LoVo (cell line): ENCODE measurements at regions not wholly inside any gene's neighbourhood (a gene's known extent, or its start where the extent isn't known, plus 50 kb on each side); places are given as distances from the start of the nearest gene placed in this dataset.
A peak's percentile ranks its signal among the peaks of the same experiment; 100 is the strongest.

Experiments used
- DNase-seq: peaks from one replicate; pipeline ENCODE4 v3.0.0-alpha.2; 2016; ENCODE audit warnings: low spot score

GRCh38 chr6:8276148-8276547 is 159.2 kb downstream of the SLC35B3 start:
- DNase-seq: no peak

GRCh38 chr6:8275667-8276066 is 159.7 kb downstream of the SLC35B3 start:
- DNase-seq: no peak

DNA sequence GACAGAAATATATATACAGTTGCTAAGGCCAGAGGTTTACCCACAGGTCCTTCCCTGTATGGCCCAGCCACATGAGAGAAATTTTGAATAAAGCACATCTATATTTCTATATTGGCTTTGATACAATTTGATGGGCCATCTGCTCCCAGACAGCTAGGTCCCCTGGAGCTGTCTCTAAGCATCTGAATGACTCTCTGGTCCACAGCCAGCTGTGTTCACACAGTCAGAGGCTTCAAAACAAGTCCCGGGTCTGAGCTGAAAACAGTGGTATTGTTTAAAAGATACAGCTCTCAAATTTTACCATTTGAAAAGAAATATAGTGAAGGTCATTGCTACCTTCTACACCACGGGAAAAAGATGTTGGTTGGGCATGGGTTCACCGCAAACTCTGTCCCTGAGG is 161.1 kb downstream of the SLC35B3 start:
- no peak for DNase-seq

DNA sequence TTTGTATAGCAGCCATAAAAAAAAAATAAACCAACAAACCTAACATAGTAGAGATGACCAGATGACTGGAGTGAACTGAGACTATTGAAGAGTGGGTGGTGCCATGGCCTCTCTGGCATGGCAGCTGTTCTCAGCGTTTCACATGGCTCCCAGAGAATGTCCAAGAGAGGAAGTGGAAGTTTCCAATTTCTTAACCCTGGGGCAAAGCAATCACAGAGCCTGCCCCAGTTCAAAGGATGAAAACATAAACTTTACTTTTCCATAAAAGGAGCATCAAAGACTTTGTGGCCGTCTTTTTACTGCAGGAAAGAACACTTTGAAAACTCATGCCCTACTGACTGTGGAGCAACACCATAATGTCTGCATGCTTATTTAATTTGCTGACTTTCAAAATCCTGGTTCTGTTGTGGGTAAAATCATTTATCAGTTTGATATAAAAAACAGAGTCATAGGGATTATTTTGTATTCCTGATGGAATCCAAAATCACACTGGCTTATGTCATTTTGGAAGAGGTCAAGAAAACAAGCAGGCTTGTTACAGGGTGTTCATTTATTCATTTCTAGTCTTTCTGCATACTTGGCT is 165.4 kb downstream of the SLC35B3 start:
- no peak for DNase-seq

DNA sequence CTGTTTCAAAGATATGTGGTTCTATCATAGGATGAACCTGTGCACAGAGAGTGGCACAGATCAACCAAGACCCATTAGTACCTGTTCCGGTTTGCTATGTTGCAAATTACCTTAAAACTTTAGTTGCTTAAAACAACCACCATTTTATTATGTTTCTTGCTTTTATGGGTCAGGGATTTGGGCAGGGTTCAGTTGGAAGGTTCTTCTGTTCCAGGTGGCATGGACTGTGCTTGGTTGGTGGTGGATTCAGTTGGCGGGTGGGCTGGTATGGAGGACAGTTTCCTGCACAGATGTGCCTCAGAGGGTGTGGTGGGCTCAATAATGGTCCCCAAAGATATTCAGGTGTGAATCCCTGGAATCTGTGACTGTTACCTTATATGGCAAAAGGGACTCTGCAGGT is 166.3 kb downstream of the SLC35B3 start:
- no peak for DNase-seq

DNA sequence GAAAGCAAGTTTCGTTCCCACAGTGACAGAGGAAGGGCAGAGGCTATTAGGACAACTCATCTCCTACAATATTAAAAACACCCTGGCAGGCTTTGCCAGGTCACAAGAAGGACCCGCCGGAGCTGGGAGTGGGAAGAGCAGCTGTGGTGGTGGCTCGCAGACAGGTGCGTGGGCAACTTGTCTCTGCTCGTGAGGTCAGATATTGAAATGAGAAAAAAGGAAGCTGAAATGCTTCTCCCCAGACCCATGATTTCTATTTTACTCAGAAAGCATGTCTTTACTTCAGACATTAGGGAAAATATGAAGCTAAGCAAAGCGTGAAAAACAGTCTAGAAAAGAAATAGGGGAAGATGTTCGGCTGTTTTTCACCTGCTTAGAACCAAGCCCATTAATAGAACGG is 166.3 kb upstream of the EEF1E1 start:
- DNase-seq: no peak

DNA sequence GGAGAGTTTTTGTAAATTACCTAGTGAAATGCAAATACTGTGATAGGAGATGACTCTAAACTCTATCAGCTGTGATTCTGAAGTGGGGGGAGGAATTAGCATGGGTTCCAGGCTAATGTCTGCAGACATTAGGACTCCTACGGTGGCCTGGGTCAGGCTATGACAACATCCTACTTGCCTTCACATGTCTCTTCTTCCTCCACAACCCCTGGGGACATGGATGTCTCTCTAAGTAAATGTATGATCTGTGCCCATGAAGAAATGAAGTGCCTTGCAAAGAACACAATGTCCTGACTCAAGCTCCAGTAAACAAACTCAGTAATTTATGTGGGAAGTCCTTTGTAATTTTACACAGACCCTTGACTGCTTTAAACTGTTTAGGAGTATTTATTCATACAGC is 165.8 kb upstream of the EEF1E1 start:
- no peak for DNase-seq

DNA sequence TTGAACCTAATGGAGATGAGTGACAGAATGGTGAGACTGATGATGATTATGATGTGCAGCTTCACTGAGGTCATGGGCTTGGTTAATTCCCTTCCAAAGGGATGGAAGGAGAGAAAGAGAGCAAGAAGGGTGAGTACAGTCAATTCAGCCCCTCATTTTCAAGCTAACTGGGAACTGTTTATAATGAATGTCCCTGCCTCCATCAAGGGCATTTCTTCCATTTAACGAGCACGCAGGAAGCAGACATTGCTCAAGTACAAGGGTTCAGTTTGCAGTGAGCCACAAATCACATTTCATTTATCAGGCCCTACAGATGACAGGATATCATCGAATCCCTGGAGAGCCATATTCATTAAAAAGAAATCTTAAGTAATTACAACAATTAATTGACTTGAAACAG is 158.3 kb upstream of the EEF1E1 start:
- no peak for DNase-seq

DNA sequence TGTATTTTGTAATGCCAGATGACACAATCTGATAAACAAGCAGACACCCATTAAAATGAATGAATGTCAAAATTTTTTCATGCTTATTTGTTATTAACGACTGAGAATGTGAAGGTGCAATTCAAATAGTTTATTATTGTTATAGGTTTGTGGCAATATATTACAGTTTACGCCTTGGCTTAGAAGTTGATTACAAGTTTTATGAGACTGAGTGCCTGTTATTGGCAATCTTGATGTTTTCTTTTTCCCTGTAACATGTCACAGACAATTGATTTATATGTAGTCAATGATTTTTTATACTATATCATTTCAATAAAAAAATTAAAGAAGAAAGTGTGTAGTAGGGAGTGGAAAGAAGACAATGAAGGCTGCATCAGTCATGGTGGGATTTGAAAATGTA is 144.1 kb upstream of the EEF1E1 start:
- DNase-seq: no peak

DNA sequence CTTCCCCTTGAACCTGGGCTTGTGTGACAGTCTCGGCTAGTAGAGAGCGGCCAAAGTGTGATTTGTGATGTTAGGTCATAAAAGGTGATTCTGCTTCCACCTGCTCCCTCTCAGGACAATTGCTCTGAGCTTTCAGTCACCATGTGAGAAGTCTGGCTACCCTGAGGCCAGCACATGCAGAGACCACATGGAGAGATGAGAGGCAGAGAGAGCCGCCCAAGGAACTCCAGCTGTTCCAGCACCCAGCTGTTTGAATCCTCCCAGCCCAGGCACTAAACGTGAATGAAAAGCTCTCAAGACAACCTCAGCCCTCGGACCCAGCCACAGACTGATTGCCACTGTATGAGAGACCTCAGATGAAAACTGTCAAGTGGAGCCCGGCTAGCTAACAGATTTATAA is 143.4 kb upstream of the EEF1E1 start:
- no peak for DNase-seq

DNA sequence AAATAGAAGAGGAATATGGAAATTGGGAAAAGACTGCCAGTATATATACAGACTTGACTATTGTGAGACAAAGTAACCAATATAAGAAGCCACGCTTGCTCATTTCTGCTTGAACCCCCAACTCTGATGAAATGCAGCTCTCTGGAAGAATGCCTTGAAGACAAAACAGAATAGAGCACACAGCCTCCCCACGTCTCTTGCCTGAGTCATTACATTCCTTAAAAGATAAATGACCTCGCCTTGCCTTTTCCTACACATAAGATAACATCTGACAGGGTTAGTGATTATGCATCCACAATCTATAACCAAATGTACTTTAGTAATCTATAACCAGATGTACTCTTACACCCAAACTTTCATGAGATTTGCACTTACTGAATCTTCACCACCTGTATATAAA is 141.1 kb upstream of the EEF1E1 start:
- DNase-seq: no peak

DNA sequence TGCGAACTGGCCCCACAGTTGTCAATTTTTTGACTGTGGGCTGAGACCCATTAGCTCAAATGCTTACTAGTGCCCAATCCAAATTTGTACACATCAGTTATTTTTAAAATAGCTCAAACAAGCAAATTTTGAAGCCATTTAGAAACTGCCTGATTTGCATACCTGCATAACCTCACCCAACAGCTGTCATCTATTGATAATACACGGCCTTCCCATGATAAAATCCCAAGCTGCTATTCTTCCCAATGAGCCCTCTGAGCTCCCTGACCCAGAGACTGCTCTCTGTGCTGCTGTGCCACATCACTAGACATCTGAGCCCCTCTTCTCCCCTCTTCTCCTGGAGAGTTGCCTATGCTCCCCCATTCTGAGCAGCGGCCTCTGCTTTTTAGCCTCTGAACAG is 140.5 kb upstream of the EEF1E1 start:
- no peak for DNase-seq

DNA sequence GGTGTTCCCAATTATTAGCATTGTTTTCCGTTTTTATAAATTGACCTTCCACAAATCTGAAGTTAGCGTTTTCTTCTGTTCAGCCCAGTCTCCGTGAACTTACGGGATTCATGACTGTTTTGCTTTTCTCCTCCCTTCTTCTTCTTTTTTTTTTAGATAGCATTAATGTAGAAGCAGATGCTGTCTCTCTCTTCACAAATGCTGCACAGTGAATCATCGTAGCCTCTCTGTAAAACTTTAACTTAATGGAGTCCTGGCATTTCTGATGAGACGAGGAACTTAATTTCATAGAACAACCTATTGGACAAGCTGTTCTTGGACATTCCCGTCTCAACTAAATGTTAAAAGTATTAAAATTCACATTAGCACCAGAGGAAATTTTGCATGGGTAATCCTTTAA is 138.0 kb upstream of the EEF1E1 start:
- DNase-seq: no peak

DNA sequence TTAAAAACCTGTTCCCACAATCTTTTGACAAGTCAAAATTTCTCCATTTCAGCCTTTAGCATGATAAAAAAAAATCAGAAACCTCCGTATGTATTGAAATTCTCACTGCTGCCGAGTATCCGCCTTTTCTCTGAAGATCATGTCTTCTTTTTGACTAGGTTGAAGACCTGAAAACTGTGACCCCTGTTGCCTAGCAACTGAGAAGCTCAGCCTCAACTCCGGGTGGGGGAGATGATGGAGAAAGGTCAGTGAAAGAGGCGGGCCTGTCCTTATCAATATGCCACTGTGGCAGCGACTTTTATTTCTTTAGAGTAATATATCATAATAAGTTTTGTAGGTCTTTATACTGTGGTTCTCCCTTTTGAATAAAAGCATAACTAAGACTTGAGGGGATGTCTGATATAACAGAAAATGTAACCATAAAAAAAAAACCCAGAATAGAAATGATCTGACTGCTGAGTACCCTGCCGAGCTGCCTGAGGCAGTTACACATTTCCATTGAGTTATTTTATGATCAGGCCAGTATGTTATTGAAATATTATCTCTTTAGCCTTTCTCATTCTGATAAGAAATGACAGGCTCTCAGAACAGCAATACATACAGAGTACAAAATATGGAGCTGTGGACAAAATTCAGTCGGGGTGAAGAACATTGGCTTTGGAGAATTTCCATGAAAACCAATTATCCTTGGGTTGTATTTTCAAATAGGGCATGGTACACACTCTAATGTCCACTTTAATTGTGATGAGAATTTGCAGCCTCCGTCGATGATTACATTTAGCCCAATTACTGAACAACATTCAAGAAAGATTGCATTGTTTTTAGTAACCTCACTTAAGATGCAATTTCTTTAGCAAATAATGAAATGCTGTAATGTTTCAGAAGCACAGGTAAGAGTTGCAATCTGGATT is 136.7 kb upstream of the EEF1E1 start:
- DNase-seq: no peak

DNA sequence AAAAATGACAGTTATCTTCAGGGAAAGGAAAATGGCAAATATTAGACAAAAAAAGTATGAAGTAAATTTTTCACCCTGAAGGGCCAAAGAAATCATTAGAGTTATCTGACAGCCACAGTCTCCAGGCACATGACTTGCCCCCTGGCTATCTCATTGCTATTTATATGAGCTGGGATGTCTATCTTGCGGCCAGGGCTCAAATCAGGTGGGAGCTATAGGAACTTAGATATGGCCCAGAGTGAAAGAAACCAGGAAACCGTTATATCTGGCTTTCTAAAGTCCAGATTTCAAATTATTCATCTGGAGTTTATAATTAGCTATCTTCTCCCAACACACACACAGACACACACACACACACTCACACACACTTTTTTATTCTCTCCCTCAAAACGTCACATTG is 135.3 kb upstream of the EEF1E1 start:
- DNase-seq: no peak

DNA sequence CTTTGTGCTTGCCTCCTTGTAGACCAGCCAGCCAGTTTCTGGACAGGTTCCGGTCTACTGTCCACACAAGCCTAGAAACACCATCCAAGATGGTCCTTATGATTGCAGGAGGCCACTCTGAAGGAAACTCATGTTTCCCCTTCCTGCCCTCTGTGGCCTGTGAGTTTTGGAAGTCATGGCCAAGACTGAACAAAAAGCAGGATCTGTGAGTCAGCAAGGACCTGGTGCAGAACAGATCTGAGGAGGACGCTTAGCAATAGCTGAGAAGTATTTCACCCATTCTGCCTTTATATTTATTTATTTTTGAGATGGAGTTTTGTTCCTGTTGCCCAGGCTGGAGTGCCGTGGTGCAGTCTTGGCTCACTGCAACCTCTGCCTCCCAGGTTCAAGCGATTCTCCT is 134.6 kb upstream of the EEF1E1 start:
- DNase-seq: no peak

DNA sequence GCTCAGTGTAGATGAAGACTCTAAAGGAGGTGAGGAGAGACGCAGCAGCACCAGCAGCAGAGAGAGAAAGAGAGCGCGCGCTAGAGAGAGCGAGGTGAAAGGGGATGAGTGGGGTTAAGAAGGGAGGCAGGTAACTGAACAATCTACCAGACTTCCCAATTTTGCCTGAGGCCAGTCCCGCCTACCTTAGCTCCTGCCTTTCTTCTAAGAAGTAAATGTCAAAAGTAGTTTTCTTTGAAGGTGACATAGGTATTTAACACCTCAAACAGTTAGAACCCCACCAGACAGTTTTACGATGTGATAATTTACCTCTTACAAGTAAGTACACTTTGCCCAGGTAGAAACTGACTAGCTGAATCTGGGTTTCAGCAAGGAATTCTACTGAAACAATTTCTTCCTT is 132.0 kb upstream of the EEF1E1 start:
- DNase-seq: no peak

DNA sequence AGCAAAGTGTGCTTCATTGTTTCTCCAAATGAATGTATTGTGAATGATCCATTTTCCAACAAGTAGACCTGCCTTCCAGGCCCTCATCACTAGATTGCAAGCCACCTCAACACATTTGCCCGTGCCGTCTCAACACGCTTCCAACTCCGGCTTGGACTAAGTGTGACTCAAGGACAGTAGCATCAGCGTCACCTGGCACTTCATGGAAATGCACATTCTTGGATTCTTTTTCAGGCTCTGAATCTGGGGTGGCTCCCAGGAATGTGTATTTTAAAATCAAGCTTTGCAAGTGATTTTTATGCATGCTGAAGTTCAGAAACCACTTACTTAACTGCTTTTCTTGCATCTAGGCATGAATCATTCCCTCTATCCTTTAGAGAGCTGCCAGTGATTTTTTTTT is 129.6 kb upstream of the EEF1E1 start:
- no peak for DNase-seq

DNA sequence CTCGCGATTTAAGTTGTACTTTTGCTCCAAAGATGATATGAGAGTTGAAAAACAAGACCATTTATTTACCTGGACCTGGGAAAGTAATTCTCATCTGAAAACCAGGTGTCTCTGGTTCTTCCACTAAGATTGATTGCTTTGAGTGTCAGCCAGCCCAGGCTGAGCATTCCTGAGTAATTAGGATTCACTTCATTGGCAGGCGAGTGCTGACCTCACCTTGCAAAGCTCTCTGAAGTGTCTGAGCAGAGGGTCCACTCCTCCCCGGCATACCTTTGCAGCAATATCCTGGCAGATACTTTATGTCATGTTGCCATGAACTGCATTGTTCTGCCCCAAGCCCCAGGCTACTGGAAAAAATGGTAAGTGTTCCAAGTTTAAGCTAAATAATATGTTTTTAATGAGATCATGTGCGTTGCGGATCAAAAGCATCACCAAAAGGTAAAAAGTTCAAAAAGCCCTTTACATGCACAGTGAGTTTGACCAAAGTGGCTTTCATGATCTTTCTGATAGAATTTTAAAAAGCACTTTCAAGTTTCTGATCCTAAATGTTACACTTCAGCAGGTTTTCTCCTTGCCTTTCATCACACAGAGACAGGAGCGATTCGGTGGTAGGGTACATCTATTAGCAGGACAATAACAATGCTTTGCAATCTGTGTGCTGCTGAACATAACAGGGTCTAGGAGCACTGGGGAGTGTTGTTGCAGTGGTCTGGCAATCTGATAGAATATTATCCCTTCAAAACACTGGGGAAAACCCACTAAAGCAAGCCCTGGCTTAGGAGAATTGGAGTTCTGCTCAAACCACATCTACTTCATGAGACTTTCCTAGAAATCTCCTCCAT is 127.8 kb upstream of the EEF1E1 start:
- no peak for DNase-seq

DNA sequence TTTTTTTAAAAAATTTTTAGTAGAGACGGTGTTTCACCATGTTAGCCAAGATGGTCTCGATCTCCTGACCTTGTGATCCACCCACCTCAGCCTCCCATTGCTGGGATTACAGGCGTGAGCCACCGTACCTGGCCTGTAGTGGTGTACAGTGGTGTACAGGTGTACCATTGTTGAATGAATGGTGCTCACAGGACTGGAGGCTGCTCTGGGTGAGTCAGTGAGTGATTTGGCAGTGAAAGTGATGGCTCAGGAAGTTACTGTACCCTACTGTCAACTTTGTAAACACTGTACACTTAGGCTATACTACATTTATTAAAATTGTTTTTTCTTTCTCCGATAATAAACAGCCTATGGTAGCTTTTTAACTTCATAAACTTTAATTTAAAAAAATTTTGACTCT is 122.8 kb upstream of the EEF1E1 start:
- DNase-seq: no peak

GRCh38 chr6:8223678-8224077 is 121.3 kb upstream of the EEF1E1 start:
- no peak for DNase-seq

DNA sequence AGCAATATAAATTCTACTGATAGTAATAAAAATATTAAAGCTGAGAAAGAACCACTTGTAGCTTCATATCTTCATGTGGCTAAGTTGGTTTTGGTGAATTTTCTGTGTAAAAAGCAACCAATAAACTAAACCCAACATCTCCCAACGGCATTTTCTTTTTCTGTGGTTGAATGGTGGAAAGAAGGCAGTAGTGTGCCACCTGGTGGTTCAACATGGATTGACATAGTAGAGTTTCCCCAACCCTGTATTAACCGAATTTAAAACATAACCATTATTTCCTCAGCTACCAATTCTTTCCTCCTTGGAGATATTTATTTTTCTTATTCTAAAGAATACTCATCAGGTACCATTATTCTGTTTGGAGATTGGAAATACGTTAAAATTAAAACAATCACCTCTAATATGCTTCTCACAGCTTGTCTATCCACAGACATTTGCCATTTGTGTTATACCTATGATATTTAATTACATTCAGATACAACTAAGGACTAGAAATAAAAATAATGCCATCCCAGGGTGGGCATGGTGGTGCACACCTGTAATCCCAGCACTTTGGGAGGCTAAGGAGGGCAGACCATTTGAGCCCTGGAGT is 117.1 kb upstream of the EEF1E1 start:
- peak; percentile 65 for DNase-seq

DNA sequence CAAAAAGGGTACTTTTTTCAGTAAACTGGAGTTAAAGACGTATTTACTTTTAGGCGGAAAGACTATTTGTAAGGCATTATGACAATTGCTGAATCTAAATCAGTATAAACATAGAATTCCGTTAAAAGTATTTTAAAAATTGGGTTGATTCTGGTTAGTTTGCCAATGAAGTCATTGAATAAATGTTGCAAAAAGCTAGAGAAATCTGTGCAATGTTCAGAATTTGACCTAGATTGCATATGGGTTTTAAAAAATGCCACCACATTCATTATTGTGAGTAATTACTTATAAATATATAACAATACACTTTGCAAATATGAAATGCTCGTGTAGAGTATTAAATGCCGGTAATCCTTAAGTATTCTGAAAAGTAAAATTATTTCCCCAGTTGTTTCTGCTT is 116.5 kb upstream of the EEF1E1 start:
- DNase-seq: no peak
